CD4-positive, CD25-positive, alpha-beta regulatory T cell (primary cell): ENCODE measurements at regions not wholly inside any gene's neighbourhood (a gene's known extent, or its start where the extent isn't known, plus 50 kb on each side); places are given as distances from the start of the nearest gene placed in this dataset.
"Not testable (repeated sequence)": the region's sequence is repeated elsewhere in the genome, so short reads cannot be mapped to it uniquely, and the experiment has no call there.

ENCODE experiments used
- ATAC-seq, 2 donors: fragments of 150-1000 bp; cut with Tn5 transposase; one replicate each; pipeline ENCODE4 v1.10.0; 2021; ENCODE audit warnings: low read depth in 2 of 2, moderate number of reproducible peaks in 2 of 2, moderate library complexity in 1 of 2
- DNase-seq, 3 donors: peaks; one replicate each; pipeline versions ENCODE4 v3.0.0 to v3.0.0-alpha.2; 2012 to 2022; ENCODE audit warnings: mixed read lengths in 1 of 3
- H3K27ac ChIP-seq: one replicate; pipeline ENCODE4 v1.7.0; 2013; ENCODE audit warnings: mild to moderate bottlenecking, low read length; ENCODE audit not compliant: insufficient read depth, poor library complexity, severe bottlenecking
- H3K27me3 ChIP-seq: one replicate; pipeline ENCODE4 v1.7.0; 2013; ENCODE audit warnings: low read length; ENCODE audit not compliant: control insufficient read depth, insufficient read depth
- H3K36me3 ChIP-seq: one replicate; pipeline ENCODE4 v1.7.0; 2013; ENCODE audit warnings: mild to moderate bottlenecking, low read length, moderate library complexity; ENCODE audit not compliant: control insufficient read depth, insufficient read depth
- H3K4me1 ChIP-seq: 2 replicates; pipeline ENCODE4 v1.7.0; 2013; ENCODE audit warnings: mild to moderate bottlenecking, low read length; ENCODE audit not compliant: insufficient read depth, control insufficient read depth, poor library complexity, severe bottlenecking
- H3K4me3 ChIP-seq: one replicate; pipeline ENCODE4 v1.7.0; 2013; ENCODE audit warnings: low read depth, mild to moderate bottlenecking, low read length, moderate library complexity
- H3K9me3 ChIP-seq, 2 experiments: 1 replicate in 1 of 2; 2 replicates in 1 of 2; pipeline ENCODE4 v1.7.0; 2013; ENCODE audit warnings: low read length in 2 of 2, mild to moderate bottlenecking in 1 of 2, moderate library complexity in 1 of 2; ENCODE audit not compliant: control insufficient read depth in 2 of 2
- H3K27ac Mint-ChIP-seq, 3 donors: one replicate each; pipeline ENCODE4 v1.8.0; 2020 to 2022; ENCODE audit warnings: mild to moderate bottlenecking in 3 of 3, mixed read lengths in 3 of 3, moderate library complexity in 2 of 3
- H3K27me3 Mint-ChIP-seq: one replicate; pipeline ENCODE4 v1.8.0; 2022; ENCODE audit warnings: mild to moderate bottlenecking, mixed read lengths
- H3K36me3 Mint-ChIP-seq: one replicate; pipeline ENCODE4 v1.8.0; 2020; ENCODE audit warnings: mixed read lengths
- H3K4me1 Mint-ChIP-seq, 4 donors: one replicate each; pipeline ENCODE4 v1.8.0; 2020 to 2022; ENCODE audit warnings: mixed read lengths in 4 of 4, mild to moderate bottlenecking in 1 of 4
- H3K4me3 Mint-ChIP-seq, 4 donors: one replicate each; pipeline ENCODE4 v1.8.0; 2020 to 2022; ENCODE audit warnings: mild to moderate bottlenecking in 4 of 4, mixed read lengths in 4 of 4, moderate library complexity in 3 of 4
- H3K9me3 Mint-ChIP-seq, 7 donors: one replicate each; pipeline ENCODE4 v1.8.0; 2020 to 2022; ENCODE audit warnings: mixed read lengths in 7 of 7, mild to moderate bottlenecking in 3 of 7, moderate library complexity in 2 of 7

DNA sequence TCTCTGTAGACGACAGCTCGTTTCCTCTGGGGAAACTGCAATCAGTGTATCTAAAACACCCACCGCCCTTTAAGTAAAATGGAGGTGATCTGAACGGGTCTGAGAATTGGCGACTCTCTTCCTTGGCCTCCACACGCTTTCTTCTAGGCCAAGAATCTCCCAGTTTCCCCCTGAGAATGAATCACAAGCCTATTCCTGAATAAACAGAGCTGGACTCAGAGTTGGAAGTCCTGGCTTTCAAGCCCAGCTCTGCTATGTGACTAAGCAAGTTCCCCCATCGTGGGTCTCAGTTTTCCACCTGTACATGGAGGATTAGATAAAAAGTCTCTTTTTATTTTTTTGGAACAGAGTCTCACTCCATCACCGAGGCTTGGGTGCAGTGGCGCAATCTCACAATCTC is 200.4 kb downstream of the MN1 start:
- Mint-ChIP-seq H3K27me3 (no peaks in the 10 kb centered on the region), H3K4me3 (no peak overlapping the region), H3K27ac (no peak overlapping the region), H3K4me1 (no peaks in the 10 kb centered on the region), H3K36me3 (no peaks in the 10 kb centered on the region), H3K9me3 (peaks cover 0 to 1% (median 0%) of the 10 kb centered on the region in 7 donors)
- no peaks in the 10 kb centered on the region for H3K36me3 ChIP-seq
- no peak overlapping the region for H3K27ac ChIP-seq
- no peaks in the 10 kb centered on the region for H3K9me3 ChIP-seq
- no peak overlapping the region for H3K4me3 ChIP-seq
- no peaks in the 10 kb centered on the region for H3K4me1 ChIP-seq
- ATAC-seq (no peak), DNase-seq (no peak)
- no peaks in the 10 kb centered on the region for H3K27me3 ChIP-seq

DNA sequence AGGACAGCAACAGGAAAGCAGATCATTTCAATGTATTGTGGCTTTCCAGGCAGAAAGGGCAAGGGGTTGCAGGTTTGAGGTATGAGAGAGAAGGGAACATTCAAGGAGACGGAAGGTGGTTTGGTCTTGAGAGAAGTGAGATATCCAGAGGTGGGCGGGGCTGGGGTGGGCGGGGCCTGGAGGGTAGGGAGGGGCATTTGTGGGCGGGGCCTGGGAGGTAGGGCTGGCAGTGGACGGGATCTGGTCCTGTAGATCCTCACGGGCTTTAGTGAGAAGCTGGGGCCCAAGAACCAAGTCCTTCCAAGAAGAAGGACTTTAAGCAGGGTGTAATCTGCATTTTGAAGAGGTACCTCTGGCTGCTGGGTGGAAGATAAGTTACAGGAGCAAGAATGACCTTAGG is 199.2 kb downstream of the MN1 start:
- Histone ChIP-seq H3K36me3 (no peaks in the 10 kb centered on the region), H3K27me3 (no peaks in the 10 kb centered on the region), H3K9me3 (no peaks in the 10 kb centered on the region), H3K27ac (no peak overlapping the region), H3K4me1 (no peaks in the 10 kb centered on the region), H3K4me3 (no peak overlapping the region)
- Mint-ChIP-seq H3K27ac (no peak overlapping the region), H3K36me3 (no peaks in the 10 kb centered on the region), H3K27me3 (no peaks in the 10 kb centered on the region), H3K4me3 (no peak overlapping the region), H3K4me1 (no peaks in the 10 kb centered on the region), H3K9me3 (peaks cover 0 to 1% (median 0%) of the 10 kb centered on the region in 7 donors)
- DNase-seq = no peak
- no peak for ATAC-seq

DNA sequence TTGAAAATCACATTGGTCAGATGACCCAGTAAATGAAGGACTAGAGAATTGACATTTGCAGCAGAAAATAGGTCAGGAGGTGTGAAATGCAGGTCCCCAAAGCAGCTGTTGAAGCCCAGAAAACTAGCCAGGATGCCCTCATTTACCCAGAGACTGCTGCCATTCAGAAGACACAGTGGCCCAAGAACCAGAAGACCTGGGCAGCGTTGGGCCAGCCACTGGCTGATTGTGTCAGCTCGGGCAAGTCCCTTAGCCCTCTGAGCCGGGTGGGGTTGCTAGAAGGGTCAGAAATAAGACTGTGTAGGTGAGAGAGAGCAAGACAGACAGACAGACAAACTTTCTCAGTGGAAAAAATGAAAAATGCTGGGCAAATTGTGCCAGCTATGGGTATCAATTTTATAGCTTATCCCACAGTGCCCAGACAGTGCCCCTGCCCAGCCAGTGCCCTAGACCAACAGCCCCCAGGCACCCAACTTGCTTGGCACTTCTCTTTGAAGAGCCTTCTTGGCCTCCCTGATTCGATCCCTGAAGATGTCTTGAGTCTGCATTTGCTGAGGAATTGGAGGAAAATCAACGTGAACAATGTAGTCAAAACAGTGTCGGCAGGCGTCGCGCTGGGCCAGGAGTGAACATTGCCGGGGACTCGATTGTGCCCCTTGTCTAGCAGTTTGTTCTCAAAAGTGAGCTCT is 198.3 kb downstream of the MN1 start:
- DNase-seq (no peak), ATAC-seq (no peak)
- H3K36me3 Mint-ChIP-seq = no peaks in the 10 kb centered on the region
- H3K27me3 Mint-ChIP-seq = no peaks in the 10 kb centered on the region
- no peak overlapping the region for H3K4me3 Mint-ChIP-seq
- H3K36me3 ChIP-seq = no peaks in the 10 kb centered on the region
- no peaks in the 10 kb centered on the region for H3K9me3 ChIP-seq
- H3K9me3 Mint-ChIP-seq = peaks cover 0 to 1% (median 0%) of the 10 kb centered on the region in 7 donors
- H3K27ac ChIP-seq = no peak overlapping the region
- H3K4me1 Mint-ChIP-seq = no peaks in the 10 kb centered on the region
- H3K27me3 ChIP-seq = no peaks in the 10 kb centered on the region
- no peak overlapping the region for H3K27ac Mint-ChIP-seq
- no peak overlapping the region for H3K4me3 ChIP-seq
- no peaks in the 10 kb centered on the region for H3K4me1 ChIP-seq

DNA sequence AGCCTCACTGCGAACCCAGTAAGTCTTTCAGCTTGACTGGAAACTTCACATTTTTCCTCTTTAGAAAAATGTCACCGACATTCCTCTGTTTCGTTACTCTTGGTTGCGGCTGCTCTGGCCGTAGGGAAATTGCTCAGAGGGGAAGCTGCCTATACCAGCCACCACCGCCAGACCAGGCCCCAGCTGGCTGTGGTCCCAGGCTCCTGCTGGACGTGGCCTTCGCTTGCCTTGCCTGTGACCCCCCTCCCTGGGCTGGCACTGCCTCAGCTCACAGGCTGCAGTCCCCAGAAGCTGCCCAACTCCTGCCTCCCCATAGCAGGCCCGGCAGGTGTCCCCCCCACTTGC is 197.8 kb downstream of the MN1 start:
- Histone ChIP-seq H3K27me3 (no peaks in the 10 kb centered on the region), H3K4me1 (no peaks in the 10 kb centered on the region), H3K9me3 (no peaks in the 10 kb centered on the region), H3K36me3 (no peaks in the 10 kb centered on the region), H3K4me3 (no peak overlapping the region), H3K27ac (no peak overlapping the region)
- Mint-ChIP-seq H3K4me1 (no peaks in the 10 kb centered on the region), H3K9me3 (peaks cover 0 to 1% (median 0%) of the 10 kb centered on the region in 7 donors), H3K4me3 (no peak overlapping the region), H3K27ac (no peak overlapping the region), H3K27me3 (no peaks in the 10 kb centered on the region), H3K36me3 (no peaks in the 10 kb centered on the region)
- no peak for ATAC-seq
- DNase-seq = no peak

DNA sequence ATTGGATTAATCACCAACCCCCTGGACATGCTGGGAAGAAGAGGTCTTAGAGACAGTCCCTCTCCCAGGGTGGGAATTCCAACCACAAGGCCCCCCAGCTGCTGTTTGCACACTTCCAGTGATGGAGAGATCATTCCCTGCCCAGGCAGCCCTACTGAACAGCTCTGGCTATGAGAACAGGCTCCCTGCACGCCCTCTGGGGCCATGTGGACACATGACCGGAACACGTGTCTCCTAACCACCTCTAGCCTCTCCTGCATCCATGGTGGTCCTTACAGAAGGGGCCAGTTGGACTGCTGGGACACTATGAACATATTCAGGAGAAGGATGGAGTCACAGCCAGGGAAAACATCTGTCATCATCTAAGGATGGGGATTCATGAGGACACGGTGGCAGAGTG is 196.2 kb downstream of the MN1 start:
- H3K36me3 ChIP-seq = no peaks in the 10 kb centered on the region
- Mint-ChIP-seq H3K9me3 (peaks cover 0 to 1% (median 0%) of the 10 kb centered on the region in 7 donors), H3K36me3 (no peaks in the 10 kb centered on the region), H3K4me1 (no peaks in the 10 kb centered on the region), H3K27ac (no peak overlapping the region), H3K4me3 (no peak overlapping the region), H3K27me3 (no peaks in the 10 kb centered on the region)
- H3K9me3 ChIP-seq = no peaks in the 10 kb centered on the region
- no peaks in the 10 kb centered on the region for H3K4me1 ChIP-seq
- no peak overlapping the region for H3K27ac ChIP-seq
- no peaks in the 10 kb centered on the region for H3K27me3 ChIP-seq
- no peak for DNase-seq
- H3K4me3 ChIP-seq = no peak overlapping the region
- ATAC-seq = no peak

DNA sequence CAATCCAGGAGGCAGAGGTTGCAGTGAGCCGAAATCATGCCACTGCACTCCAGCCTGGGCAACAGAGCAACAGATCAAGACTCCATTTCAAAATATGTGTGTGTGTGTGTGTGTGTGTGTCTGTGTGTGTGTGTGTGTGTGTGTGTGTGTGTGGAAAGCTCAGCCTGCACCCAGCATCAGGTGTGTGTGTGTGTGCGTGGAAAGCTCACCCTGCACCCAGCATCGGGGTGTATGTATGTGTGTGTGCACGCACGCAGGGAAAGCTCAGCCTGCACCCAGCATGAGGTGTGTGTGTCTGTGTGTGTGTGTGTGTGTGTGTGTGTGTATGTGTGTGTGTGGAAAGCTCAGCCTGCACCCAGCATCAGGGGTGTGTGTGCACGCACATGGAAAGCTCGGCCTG is 193.8 kb downstream of the MN1 start:
- H3K36me3 ChIP-seq, H3K27me3 Mint-ChIP-seq, H3K9me3 Mint-ChIP-seq, DNase-seq, H3K4me3 ChIP-seq, H3K9me3 ChIP-seq, H3K4me3 Mint-ChIP-seq, H3K36me3 Mint-ChIP-seq, H3K27ac ChIP-seq, H3K27me3 ChIP-seq, H3K4me1 ChIP-seq, ATAC-seq, H3K27ac Mint-ChIP-seq, H3K4me1 Mint-ChIP-seq: not testable (repeated sequence)

DNA sequence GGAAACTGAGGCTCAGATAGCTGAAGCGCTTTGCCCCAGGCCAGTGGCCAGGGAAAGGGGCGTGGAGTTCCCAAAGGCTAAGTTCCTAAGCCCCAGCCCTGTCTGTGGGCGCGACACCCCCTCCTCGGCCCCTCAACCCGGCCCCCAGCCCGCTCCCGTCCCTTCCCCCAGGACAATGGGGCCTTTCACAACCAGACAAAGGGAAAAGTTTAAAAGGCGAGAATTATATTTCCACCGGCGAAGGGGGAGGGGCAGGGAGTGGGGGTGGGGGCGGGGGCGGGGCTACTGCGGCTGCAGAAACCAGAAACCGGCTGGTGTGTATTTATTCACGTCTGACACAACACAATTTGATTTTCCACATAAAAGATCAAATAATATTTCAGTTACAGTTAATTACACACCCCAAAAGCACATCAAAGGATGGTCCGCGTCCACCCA is 192.1 kb downstream of the MN1 start:
- Mint-ChIP-seq H3K27me3 (peaks cover 17% of the 10 kb centered on the region), H3K4me3 (no peak overlapping the region), H3K27ac (no peak overlapping the region), H3K4me1 (no peaks in the 10 kb centered on the region), H3K36me3 (no peaks in the 10 kb centered on the region), H3K9me3 (peaks cover 0 to 1% (median 0%) of the 10 kb centered on the region in 7 donors)
- H3K27me3 ChIP-seq = peaks cover 2% of the 10 kb centered on the region
- ATAC-seq (no peak), DNase-seq (no peak)
- H3K27ac ChIP-seq = no peak overlapping the region
- no peaks in the 10 kb centered on the region for H3K4me1 ChIP-seq
- no peaks in the 10 kb centered on the region for H3K9me3 ChIP-seq
- H3K36me3 ChIP-seq = no peaks in the 10 kb centered on the region
- H3K4me3 ChIP-seq = no peak overlapping the region

DNA sequence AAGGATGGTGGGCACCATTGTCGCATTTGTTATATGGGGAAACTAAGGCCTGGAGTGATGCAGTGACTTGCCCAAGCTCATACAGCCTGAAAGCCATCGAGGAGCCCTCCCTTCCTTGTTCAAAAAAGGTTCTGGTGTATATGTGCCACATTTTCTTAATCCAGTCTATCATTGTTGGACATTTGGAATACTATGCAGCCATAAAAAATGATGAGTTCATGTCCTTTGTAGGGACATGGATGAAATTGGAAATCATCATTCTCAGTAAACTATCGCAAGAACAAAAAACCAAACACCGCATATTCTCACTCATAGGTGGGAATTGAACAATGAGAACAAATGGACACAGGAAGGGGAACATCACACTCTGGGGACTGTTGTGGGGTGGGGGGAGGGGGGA is 191.4 kb downstream of the MN1 start:
- H3K4me3 Mint-ChIP-seq, H3K9me3 Mint-ChIP-seq, H3K27ac ChIP-seq, H3K36me3 ChIP-seq, H3K4me3 ChIP-seq, H3K4me1 ChIP-seq, H3K4me1 Mint-ChIP-seq, ATAC-seq, H3K27ac Mint-ChIP-seq, H3K27me3 ChIP-seq, H3K36me3 Mint-ChIP-seq, H3K9me3 ChIP-seq, DNase-seq: not testable (repeated sequence)
- H3K27me3 Mint-ChIP-seq = peaks cover 17% of the 10 kb centered on the region
